HCT116 (cell line): ENCODE measurements at regions not wholly inside any gene's neighbourhood (a gene's known extent, or its start where the extent isn't known, plus 50 kb on each side); places are given as distances from the start of the nearest gene placed in this dataset.

Experiments used
- ATAC-seq: fragments of 200-7000 bp; cut with Tn5 transposase; 2 replicates; pipeline ENCODE4 v1.9.1; 2020; ENCODE audit warnings: mild to moderate bottlenecking, moderate library complexity
- BruUV-seq: library from RNA; stranded (reverse); fragments of 400-500 nt; replicated peaks from 2 replicates; lab custom pipeline; 2021; lab: Mats Ljungman, UMichigan
- CTCF ChIA-PET: fragments of 300-600 bp; sonication (Branson Sonifier 250); formaldehyde crosslinking; loops from one replicate; lab custom pipeline; 2021; ENCODE audit warnings: antibody characterized with exemption; lab: Charles Lee
- POLR2A ChIA-PET: fragments of 300-600, 350-600 bp; sonication (Branson Sonifier 250); formaldehyde crosslinking; loops from one replicate; lab custom pipeline; 2021; ENCODE audit warnings: antibody characterized with exemption; lab: Charles Lee
- RAD21 ChIA-PET, 2 experiments: fragments of 300-600 bp; sonication (Branson Sonifier 250); formaldehyde crosslinking; loops; one replicate each; lab custom pipeline; 2023; ENCODE audit warnings: low total read pairs in 2 of 2; ENCODE audit not compliant: uncharacterized antibody in 2 of 2, unreplicated experiment in 2 of 2, low non-redundant PET in 1 of 2; lab: Charles Lee
- DNase-seq: peaks from one replicate; pipeline ENCODE4 v3.0.0-alpha.2; 2010; ENCODE audit warnings: low read depth, low spot score
- H2AFZ ChIP-seq: fragments of 200-600 bp; shearing (Covaris generic), sonication (generic); 2 replicates; pipeline ENCODE4 v1.6.1; 2017; ENCODE audit warnings: low read depth, mixed run types, mixed read lengths, antibody characterized with exemption, low read length; ENCODE audit not compliant: poor library complexity, severe bottlenecking
- H3K27ac ChIP-seq: 2 replicates; pipeline ENCODE4 v1.5.1; 2012; ENCODE audit warnings: low read depth, low read length
- H3K27me3 ChIP-seq: fragments of 200-600 bp; sonication (generic); 2 replicates; pipeline ENCODE4 v1.6.1; 2016; ENCODE audit warnings: mixed run types, low read length, mixed read lengths; ENCODE audit not compliant: insufficient read depth
- H3K36me3 ChIP-seq, 2 experiments: fragments of 200-500 bp in 1 of 2; fragments of 200-600 bp in 1 of 2; sonication (Bioruptor generic) in 1 of 2; sonication (generic) in 1 of 2; 2 replicates each; pipeline versions ENCODE4 v1.5.1 to v1.6.1; 2014 to 2016; ENCODE audit warnings: low read length in 2 of 2, inconsistent platforms in 1 of 2, mixed read lengths in 1 of 2, mixed run types in 1 of 2; ENCODE audit not compliant: insufficient read depth in 2 of 2, control insufficient read depth in 1 of 2
- H3K4me1 ChIP-seq, 2 experiments: fragments of 200-600 bp in 1 of 2; sonication (generic) in 1 of 2; 2 replicates each; pipeline versions ENCODE4 v1.5.1 to v1.6.1; 2012 to 2017; ENCODE audit warnings: low read length in 2 of 2, inconsistent platforms in 1 of 2, mild to moderate bottlenecking in 1 of 2, mixed read lengths in 1 of 2, mixed run types in 1 of 2, moderate library complexity in 1 of 2; ENCODE audit not compliant: insufficient read depth in 2 of 2, control insufficient read depth in 1 of 2
- H3K4me2 ChIP-seq: fragments of 200-600 bp; sonication (generic); 2 replicates; pipeline ENCODE4 v1.6.1; 2017; ENCODE audit warnings: mixed run types, low read length, mixed read lengths
- H3K4me3 ChIP-seq, 2 experiments: fragments of 200-600 bp in 1 of 2; sonication (generic) in 1 of 2; replicated peaks in 1 of 2; 2 replicates each; pipeline ENCODE4 v1.5.1; 2011 to 2016; ENCODE audit warnings: low read length in 2 of 2, control low read depth in 1 of 2, low read depth in 1 of 2, mild to moderate bottlenecking in 1 of 2, mixed read lengths in 1 of 2, mixed run types in 1 of 2
- H3K79me2 ChIP-seq: fragments of 200-600 bp; sonication (generic); 2 replicates; pipeline ENCODE4 v1.6.1; 2017; ENCODE audit warnings: mild to moderate bottlenecking, mixed run types, low read length, moderate library complexity, mixed read lengths; ENCODE audit not compliant: insufficient read depth
- H3K9ac ChIP-seq: fragments of 200-600 bp; sonication (generic); 2 replicates; pipeline ENCODE4 v1.6.1; 2016; ENCODE audit warnings: low read length, mixed read lengths
- H3K9me2 ChIP-seq: fragments of 200-600 bp; sonication (generic), shearing (Covaris generic); 2 replicates; pipeline ENCODE4 v1.6.1; 2017; ENCODE audit warnings: mixed run types, mild to moderate bottlenecking, moderate library complexity; ENCODE audit not compliant: insufficient read depth
- H3K9me3 ChIP-seq, 2 experiments: fragments of 200-500 bp in 1 of 2; fragments of 200-600 bp in 1 of 2; sonication (Bioruptor generic) in 1 of 2; sonication (generic) in 1 of 2; 2 replicates each; pipeline ENCODE4 v1.6.1; 2014 to 2017; ENCODE audit warnings: low read length in 2 of 2, mixed read lengths in 2 of 2, inconsistent platforms in 1 of 2, low read depth in 1 of 2, mild to moderate bottlenecking in 1 of 2, mixed run types in 1 of 2, moderate library complexity in 1 of 2; ENCODE audit not compliant: control insufficient read depth in 1 of 2, insufficient read depth in 1 of 2
- H4K20me1 ChIP-seq: fragments of 200-600 bp; sonication (generic), shearing (Covaris generic); 2 replicates; pipeline ENCODE4 v1.6.1; 2017; ENCODE audit warnings: mixed run types, mild to moderate bottlenecking, moderate library complexity; ENCODE audit not compliant: insufficient read depth
- CBX3 ChIP-seq: IDR thresholded peaks from 2 replicates; pipeline ENCODE4 v1.6.1; 2012; ENCODE audit warnings: low read depth
- CEBPB ChIP-seq: IDR thresholded peaks from 2 replicates; pipeline ENCODE4 v1.6.1; 2012; ENCODE audit warnings: low read depth
- CTCF ChIP-seq, 3 experiments: fragments of 200-600 bp in 1 of 3; sonication (generic) in 1 of 3; IDR thresholded peaks in 2 of 3; conservative IDR thresholded peaks in 1 of 3; 2 replicates each; pipeline ENCODE4 v1.5.1; 2012 to 2017; ENCODE audit warnings: low read depth in 2 of 3, low read length in 2 of 3, antibody characterized with exemption in 1 of 3, borderline replicate concordance in 1 of 3, control low read depth in 1 of 3, mild to moderate bottlenecking in 1 of 3, mixed read lengths in 1 of 3, mixed run types in 1 of 3, moderate library complexity in 1 of 3; ENCODE audit not compliant: insufficient read depth in 1 of 3
- JUND ChIP-seq: IDR thresholded peaks from 2 replicates; pipeline ENCODE4 v1.6.1; 2012
- POLR2AphosphoS5 ChIP-seq: IDR thresholded peaks from 2 replicates; pipeline ENCODE4 v1.6.1; 2011; ENCODE audit warnings: mild to moderate bottlenecking, low read depth, low read length, moderate library complexity
- REST ChIP-seq: IDR thresholded peaks from 2 replicates; pipeline ENCODE4 v1.6.1; 2012; ENCODE audit warnings: low read depth
- SP1 ChIP-seq: IDR thresholded peaks from 2 replicates; pipeline ENCODE4 v1.6.1; 2012; ENCODE audit warnings: low read depth
- SRF ChIP-seq: IDR thresholded peaks from 2 replicates; pipeline ENCODE4 v1.6.1; 2012; ENCODE audit warnings: low read depth
- YY1 ChIP-seq: IDR thresholded peaks from 2 replicates; pipeline ENCODE4 v1.6.1; 2011; ENCODE audit warnings: low read length, low read depth, moderate library complexity, mild to moderate bottlenecking; ENCODE audit not compliant: insufficient replicate concordance; ENCODE audit errors: extremely low read depth
- ZBTB33 ChIP-seq: IDR thresholded peaks from 2 replicates; pipeline ENCODE4 v1.6.1; 2011; ENCODE audit warnings: mild to moderate bottlenecking, low read length, moderate library complexity; ENCODE audit not compliant: insufficient replicate concordance; ENCODE audit errors: extremely low read depth
- ZFX ChIP-seq: fragments of 450-650 bp; IDR thresholded peaks from 2 replicates; pipeline ENCODE4 v1.6.1; 2017
- ZNF274 ChIP-seq: fragments of 200-500 bp; sonication (Bioruptor generic); IDR thresholded peaks from 2 replicates; pipeline ENCODE4 v1.6.1; 2014; ENCODE audit warnings: mild to moderate bottlenecking, low read depth, low read length, inconsistent platforms
- intact Hi-C: fragments of 100-400 bp; cut with micrococcal nuclease; formaldehyde crosslinking; loops from 2 replicates; pipeline ENCODE4 v1.10.0; 2022

GRCh38 chr14:66085224-66085623, 400.9 kb upstream of the CCDC196 start:
- Histone ChIP-seq H2AFZ (no peak overlapping the region), H3K4me3 (no peak overlapping the region), H3K79me2 (no peaks in the 10 kb centered on the region), H3K27me3 (no peaks in the 10 kb centered on the region; the same call in 1 of the 2 replicates), H4K20me1 (no peaks in the 10 kb centered on the region), H3K9me2 (no peaks in the 10 kb centered on the region), H3K27ac (no peak overlapping the region), H3K4me1 (peaks cover 0 to 5% of the 10 kb centered on the region in 2 experiments; a peak in 1 of 4 replicates), H3K36me3 (no peaks in the 10 kb centered on the region), H3K9ac (no peak overlapping the region)
- DNase-seq (no peak), ATAC-seq (no peak)
- POLR2A ChIA-PET: no interaction called here
- intact Hi-C loops: no loop called here
- RAD21 ChIA-PET: no interaction called here
- CTCF ChIA-PET: no interaction called here
- BruUV-seq: no TSS peak
- TF ChIP-seq ZBTB33 (no peak), CBX3 (no peak), JUND (no peak), CEBPB (no peak), ZNF274 (no peak), YY1 (no peak), SP1 (no peak), REST (no peak), SRF (no peak), ZFX (no peak), CTCF (IDR thresholded peaks at IDR 0.05 in 2 of 3, conservative IDR thresholded peaks at IDR 0.05 in 1 of 3; ENCODE audit: borderline replicate concordance in 1 of 3, insufficient read depth in 1 of 3, low read depth in 2 of 3, low read length in 2 of 3) (no peak), POLR2AphosphoS5 (no peak)
- TF ChIP-seq, all 23 proteins: peak for 0
- H3K9me3 ChIP-seq: no peaks in the 10 kb centered on the region
- H3K4me2 ChIP-seq: no peak overlapping the region
